ENCODE measurements at regions not wholly inside any gene's neighbourhood (a gene's known extent, or its start where the extent isn't known, plus 50 kb on each side); places are given as distances from the start of the nearest gene placed in this dataset.
A peak's percentile ranks its signal among the peaks of the same experiment; 100 is the strongest.

DNA sequence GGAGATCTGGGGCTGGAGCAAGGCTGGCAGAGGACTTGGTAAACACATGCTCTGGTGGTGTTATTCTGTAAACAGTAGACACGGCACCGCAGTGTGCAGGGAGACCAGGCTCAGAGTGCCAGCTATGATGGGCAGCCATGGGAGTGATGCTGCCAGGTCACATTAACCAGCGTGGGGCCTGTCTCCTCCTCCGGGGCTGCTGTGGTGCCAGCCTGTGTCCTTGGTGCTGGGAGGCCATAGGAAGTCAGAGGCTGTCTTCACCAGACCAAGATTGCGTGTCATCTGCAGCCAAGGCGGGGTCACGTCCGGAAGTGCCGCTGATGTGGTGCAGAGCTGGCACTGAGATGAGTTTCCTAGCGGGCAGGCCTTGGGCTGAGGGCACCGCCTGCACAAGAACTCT is 236.0 kb downstream of the GLRX3 start:
- WGBS, 4 donors: 82 to 91% (median 88%) methylated on average over 10 to 11 of the region's 11 CpGs
- peaks cover 0 to 12% (median 0%) of the 10 kb centered on the region in 12 donors for H3K9me3 ChIP-seq
- no peak for TF ChIP-seq POLR2A (IDR thresholded peaks at IDR 0.05)
- TF ChIP-seq, protein P1, sequence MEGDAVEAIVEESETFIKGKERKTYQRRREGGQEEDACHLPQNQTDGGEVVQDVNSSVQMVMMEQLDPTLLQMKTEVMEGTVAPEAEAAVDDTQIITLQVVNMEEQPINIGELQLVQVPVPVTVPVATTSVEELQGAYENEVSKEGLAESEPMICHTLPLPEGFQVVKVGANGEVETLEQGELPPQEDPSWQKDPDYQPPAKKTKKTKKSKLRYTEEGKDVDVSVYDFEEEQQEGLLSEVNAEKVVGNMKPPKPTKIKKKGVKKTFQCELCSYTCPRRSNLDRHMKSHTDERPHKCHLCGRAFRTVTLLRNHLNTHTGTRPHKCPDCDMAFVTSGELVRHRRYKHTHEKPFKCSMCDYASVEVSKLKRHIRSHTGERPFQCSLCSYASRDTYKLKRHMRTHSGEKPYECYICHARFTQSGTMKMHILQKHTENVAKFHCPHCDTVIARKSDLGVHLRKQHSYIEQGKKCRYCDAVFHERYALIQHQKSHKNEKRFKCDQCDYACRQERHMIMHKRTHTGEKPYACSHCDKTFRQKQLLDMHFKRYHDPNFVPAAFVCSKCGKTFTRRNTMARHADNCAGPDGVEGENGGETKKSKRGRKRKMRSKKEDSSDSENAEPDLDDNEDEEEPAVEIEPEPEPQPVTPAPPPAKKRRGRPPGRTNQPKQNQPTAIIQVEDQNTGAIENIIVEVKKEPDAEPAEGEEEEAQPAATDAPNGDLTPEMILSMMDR (IDR thresholded peaks at IDR 0.05): no peak
- intact Hi-C loops (cut with DNase I): no loop called here
- H3K4me1 ChIP-seq: no peaks in the 10 kb centered on the region
- no peak overlapping the region for H3K27ac ChIP-seq
- H3K27me3 ChIP-seq: peaks cover 0 to 9% (median 0%) of the 10 kb centered on the region in 9 donors
- H3K4me3 ChIP-seq: no peak overlapping the region
- DNase-seq (no peak), ATAC-seq (no peak)
- H3K36me3 ChIP-seq: no peaks in the 10 kb centered on the region

DNA sequence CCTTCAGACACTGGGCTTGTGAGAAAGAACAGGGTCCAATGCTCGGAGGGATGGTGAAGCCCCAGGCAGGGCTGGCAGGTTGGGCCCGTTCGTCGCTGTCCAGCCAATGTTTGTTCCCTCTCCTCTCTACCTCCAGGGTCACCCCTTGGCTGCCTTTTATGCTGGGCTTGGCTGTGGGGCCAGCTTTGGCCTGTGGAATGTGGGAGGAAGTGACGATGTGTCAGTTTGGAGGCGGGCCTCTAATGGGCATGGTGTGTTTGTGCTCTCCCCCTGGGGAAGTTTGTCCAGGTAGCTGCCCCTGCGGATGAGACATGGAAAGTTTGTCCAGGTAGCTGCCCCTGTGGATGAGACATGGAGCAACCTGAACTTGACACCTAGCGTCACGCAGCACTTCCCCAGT is 236.7 kb downstream of the GLRX3 start:
- no peak for DNase-seq
- Histone ChIP-seq H3K27me3 (peaks cover 0 to 9% (median 0%) of the 10 kb centered on the region in 9 donors), H3K4me1 (no peaks in the 10 kb centered on the region), H3K4me3 (no peak overlapping the region), H3K9me3 (peaks cover 0 to 12% (median 0%) of the 10 kb centered on the region in 12 donors), H3K27ac (no peak overlapping the region), H3K36me3 (no peaks in the 10 kb centered on the region)
- intact Hi-C loops (cut with DNase I): no loop called here
- no peak for ATAC-seq
- WGBS, 4 donors: 74 to 88% (median 79%) methylated on average over 9 of the region's 9 CpGs
- no peak for TF ChIP-seq POLR2A (IDR thresholded peaks at IDR 0.05)
- TF ChIP-seq, protein P1 (IDR thresholded peaks at IDR 0.05): no peak

DNA sequence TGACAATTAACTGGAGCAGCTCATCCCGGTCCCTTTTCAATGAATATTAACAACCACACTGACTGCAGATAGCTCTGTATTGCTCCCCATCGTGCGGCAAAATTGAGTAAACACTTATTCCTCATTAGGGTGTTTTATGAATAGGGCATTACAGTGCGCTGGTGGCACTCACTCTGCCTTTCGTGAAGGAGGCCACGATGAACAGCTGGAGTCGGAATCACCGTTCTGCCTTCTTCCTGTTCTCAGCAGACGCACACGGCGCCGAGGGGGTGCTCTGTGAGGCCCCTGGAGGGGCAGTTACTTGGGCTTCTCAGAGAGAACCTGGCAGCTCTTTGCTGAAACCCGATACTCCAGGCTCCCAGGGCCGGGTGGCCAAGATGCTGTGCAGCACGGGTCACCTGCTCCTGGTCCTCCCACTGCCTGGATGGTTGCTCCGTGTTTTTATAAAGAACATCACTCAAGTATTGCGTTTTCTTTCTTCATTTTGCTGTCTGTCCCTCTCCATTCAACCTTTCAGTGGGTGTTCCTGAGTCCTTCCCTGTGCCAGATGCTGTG is 241.9 kb downstream of the GLRX3 start:
- no peak for ATAC-seq
- H3K4me1 ChIP-seq: no peaks in the 10 kb centered on the region
- H3K27me3 ChIP-seq: peaks cover 0 to 15% (median 0%) of the 10 kb centered on the region in 9 donors
- no peaks in the 10 kb centered on the region for H3K36me3 ChIP-seq
- intact Hi-C loops (cut with DNase I): no loop called here
- TF ChIP-seq POLR2A (IDR thresholded peaks at IDR 0.05): no peak
- TF ChIP-seq, protein P1 (IDR thresholded peaks at IDR 0.05): no peak
- peaks cover 0 to 12% (median 0%) of the 10 kb centered on the region in 12 donors for H3K9me3 ChIP-seq
- whole genome bisulfite sequencing, 4 donors: 62 to 75% (median 69%) methylated on average over 17 of the region's 17 CpGs
- no peak for DNase-seq
- no peak overlapping the region for H3K4me3 ChIP-seq
- H3K27ac ChIP-seq: no peak overlapping the region

DNA sequence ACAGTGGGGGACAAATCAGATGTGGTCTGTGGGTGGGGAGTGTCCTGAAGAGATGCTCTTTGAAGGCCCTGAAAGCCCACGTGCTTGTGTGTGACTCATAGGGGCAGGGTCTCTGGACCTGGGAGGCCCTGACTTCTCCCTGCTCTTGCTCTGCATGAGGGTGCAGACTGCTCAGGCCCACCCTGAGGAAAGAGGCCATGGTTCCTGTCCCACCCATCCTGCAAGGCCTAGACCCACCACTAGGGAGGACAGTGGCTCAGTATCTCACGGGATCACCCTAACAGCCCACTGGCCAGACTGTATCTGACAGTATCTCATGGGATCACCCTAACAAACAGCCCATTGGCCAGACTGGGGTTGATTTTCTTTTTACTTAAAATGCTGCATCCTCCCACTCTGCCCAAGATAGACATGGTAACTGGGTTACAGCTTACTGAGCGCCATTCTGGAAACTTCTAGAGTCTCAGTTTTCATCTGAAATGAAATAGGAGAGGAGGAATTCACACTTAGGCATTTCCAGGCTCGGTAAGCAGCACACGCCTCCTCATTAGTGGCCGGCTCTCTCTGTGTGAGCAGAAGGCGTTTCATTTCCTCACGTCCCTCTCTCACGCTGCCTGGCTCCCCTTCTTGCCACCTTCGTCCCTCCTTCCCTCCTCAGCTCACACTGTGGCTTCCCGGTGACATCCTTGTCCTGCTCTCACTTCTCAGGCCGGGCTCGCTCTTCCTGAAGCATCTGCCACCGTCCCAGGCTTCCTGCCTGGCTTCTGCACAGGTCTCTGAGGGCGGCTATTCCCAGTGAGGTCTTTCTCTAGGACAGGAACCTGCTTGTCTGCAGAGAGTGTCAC is 242.6 kb downstream of the GLRX3 start:
- Histone ChIP-seq H3K27me3 (peaks cover 0 to 15% (median 0%) of the 10 kb centered on the region in 9 donors), H3K36me3 (no peaks in the 10 kb centered on the region), H3K27ac (no peak overlapping the region), H3K9me3 (peaks cover 0 to 12% (median 0%) of the 10 kb centered on the region in 12 donors), H3K4me3 (no peak overlapping the region), H3K4me1 (no peaks in the 10 kb centered on the region)
- intact Hi-C loops (cut with DNase I): no loop called here
- ATAC-seq (no peak), DNase-seq (no peak)
- no peak for TF ChIP-seq POLR2A (IDR thresholded peaks at IDR 0.05)
- TF ChIP-seq, protein P1 (IDR thresholded peaks at IDR 0.05): peak in 1 of 12 donors; percentile 5
- WGBS, 4 donors: 41 to 57% (median 48%) methylated on average over 15 of the region's 15 CpGs
